ENCODE measurements at regions not wholly inside any gene's neighbourhood (a gene's known extent, or its start where the extent isn't known, plus 50 kb on each side); places are given as distances from the start of the nearest gene placed in this dataset.

GRCh38 chr4:163611784-163612445, 117.4 kb downstream of the TMA16 start:
- Histone ChIP-seq H4K91ac (replicated peaks; ENCODE audit: insufficient read length, low read length) (no peak overlapping the region), H3K79me1 (ENCODE audit: low read depth, low read length) (no peaks in the 10 kb centered on the region), H3K4ac (replicated peaks; ENCODE audit: insufficient read length, low read depth, low read length) (no peak overlapping the region), H3K4me2 (ENCODE audit: insufficient read depth in 1 of 2, low read depth in 2 of 2, low read length in 2 of 2) (no peak overlapping the region), H4K5ac (ENCODE audit: insufficient read length, low read depth, low read length) (no peak overlapping the region), H3K18ac (ENCODE audit: extremely low read depth, low read length) (no peak overlapping the region), H3K4me1 (replicated peaks in 1 of 4; ENCODE audit: control insufficient read depth in 3 of 4, insufficient read depth in 4 of 4, low read length in 3 of 4) (no peaks in the 10 kb centered on the region), H3K9me3 (ENCODE audit: insufficient read depth in 2 of 2, low read depth in 1 of 2, low read length in 1 of 2) (no peaks in the 10 kb centered on the region), H3K27me3 (replicated peaks in 1 of 4; ENCODE audit: control insufficient read depth in 3 of 4, extremely low read depth in 1 of 4, insufficient read depth in 3 of 4, low read length in 3 of 4) (no peaks in the 10 kb centered on the region), H3K14ac (ENCODE audit: insufficient read length) (no peak overlapping the region), H4K20me1 (replicated peaks in 1 of 2; ENCODE audit: control insufficient read depth in 1 of 2, insufficient read depth in 2 of 2, low read length in 2 of 2) (no peaks in the 10 kb centered on the region), H3K23me2 (ENCODE audit: low read depth, low read length) (no peaks in the 10 kb centered on the region; the same call in 1 of the 2 replicates), H3K79me2 (ENCODE audit: control insufficient read depth in 1 of 2, insufficient read depth in 2 of 2, low read length in 2 of 2) (no peaks in the 10 kb centered on the region), H3K9ac (replicated peaks in 1 of 4; ENCODE audit: extremely low read depth in 1 of 4, low read depth in 3 of 4, low read length in 3 of 4) (no peak overlapping the region), H4K8ac (ENCODE audit: extremely low read depth, insufficient read depth, low read length) (no peak overlapping the region), H2BK15ac (ENCODE audit: low read length) (no peak overlapping the region), H2BK20ac (ENCODE audit: low read length) (no peak overlapping the region), H2AK5ac (ENCODE audit: low read depth, low read length) (no peak overlapping the region), H2BK12ac (ENCODE audit: low read depth, low read length) (no peak overlapping the region), H3K27ac (ENCODE audit: low read depth, low read length) (no peak overlapping the region), H3K56ac (replicated peaks; ENCODE audit: insufficient read length, low read depth, low read length) (no peak overlapping the region), H3K23ac (ENCODE audit: insufficient read length) (no peak overlapping the region), H3K36me3 (ENCODE audit: control insufficient read depth in 2 of 4, insufficient read depth in 4 of 4, low read length in 3 of 4) (no peaks in the 10 kb centered on the region), H2BK120ac (replicated peaks; ENCODE audit: low read depth, low read length) (no peak overlapping the region), H2AFZ (ENCODE audit: low read length) (no peak overlapping the region), H2BK5ac (ENCODE audit: low read depth, low read length) (no peak overlapping the region), H3K4me3 (ENCODE audit: extremely low read depth in 1 of 4, insufficient read depth in 2 of 4, low read depth in 3 of 4, low read length in 4 of 4) (no peak overlapping the region)
- ChIA-PET CTCF (ENCODE audit: partially characterized antibody) (interaction anchor here (1.0 to 2.0 kb wide), 3 partner anchors 9 to 69 kb away, joined by 4 to 6 read pairs (median 4); no protein-coding TSS in a partner anchor), POLR2A (ENCODE audit: partially characterized antibody) (no interaction called here)
- 91% methylated on average over 2 of the region's 2 CpGs; no CpG with 5 or more reads in 1 of the 2 experiments for WGBS, 2 experiments (ENCODE audit: extremely low coverage in 1 of 2, insufficient coverage in 1 of 2, insufficient read length in 1 of 2, insufficient replicate concordance in 2 of 2, low coverage in 1 of 2, low lambda C conversion rate in 2 of 2, missing lambda C conversion rate in 1 of 2)
- DNase-seq (ENCODE audit: low read depth in 1 of 2, low spot score in 2 of 2) (no peak), FAIRE-seq (no peak)
- TF ChIP-seq, protein P1, sequence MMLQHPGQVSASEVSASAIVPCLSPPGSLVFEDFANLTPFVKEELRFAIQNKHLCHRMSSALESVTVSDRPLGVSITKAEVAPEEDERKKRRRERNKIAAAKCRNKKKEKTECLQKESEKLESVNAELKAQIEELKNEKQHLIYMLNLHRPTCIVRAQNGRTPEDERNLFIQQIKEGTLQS (IDR thresholded peaks at IDR 0.05; ENCODE audit: insufficient read depth, low read depth, low read length), result no peak
- TF ChIP-seq EP300 (IDR thresholded peaks at IDR 0.05; ENCODE audit: borderline replicate concordance in 1 of 2, low read depth in 2 of 2, low read length in 2 of 2) (no peak), RNF2 (IDR thresholded peaks at IDR 0.05; ENCODE audit: borderline replicate concordance, low read depth, low read length, missing control alignments, poor library complexity, severe bottlenecking) (no peak), CEBPB (IDR thresholded peaks at IDR 0.05; ENCODE audit: low read depth, low read length) (no peak), TEAD4 (IDR thresholded peaks at IDR 0.05; ENCODE audit: low read depth, low read length) (no peak), MAFK (IDR thresholded peaks at IDR 0.05; ENCODE audit: low read depth, low read length) (no peak), KDM1A (IDR thresholded peaks at IDR 0.05; ENCODE audit: borderline replicate concordance, low read length) (no peak), SIN3A (conservative IDR thresholded peaks at IDR 0.05 in 1 of 2, IDR thresholded peaks at IDR 0.05 in 1 of 2; ENCODE audit: low read depth in 1 of 2, low read length in 2 of 2) (no peak), CBX5 (IDR thresholded peaks at IDR 0.05; ENCODE audit: low read depth, low read length) (no peak)

Data from H1 (cell line).